Lung (tissue), 11 donors: ENCODE measurements at regions not wholly inside any gene's neighbourhood (a gene's known extent, or its start where the extent isn't known, plus 50 kb on each side); places are given as distances from the start of the nearest gene placed in this dataset.

Experiments
- ATAC-seq: fragments of 200-7000 bp; cut with Tn5 transposase; one replicate; pipeline ENCODE4 v1.9.1; 2020; ENCODE audit warnings: moderate number of reproducible peaks; ENCODE audit not compliant: insufficient read depth, low FRiP score
- DNase-seq, 3 donors: peaks; one replicate each; pipeline ENCODE4 v3.0.0-alpha.2; 2013 to 2017
- H3K27ac ChIP-seq, 2 donors: one replicate each; pipeline ENCODE4 v1.5.1; 2013; ENCODE audit warnings: mild to moderate bottlenecking in 2 of 2, moderate library complexity in 2 of 2, control low read depth in 1 of 2, inconsistent platforms in 1 of 2, low read depth in 1 of 2, low read length in 1 of 2
- H3K27me3 ChIP-seq, 3 donors: one replicate each; pipeline ENCODE4 v1.5.1; 2013; ENCODE audit warnings: low read length in 2 of 3; ENCODE audit not compliant: control insufficient read depth in 3 of 3, insufficient read depth in 3 of 3
- H3K36me3 ChIP-seq, 4 donors: one replicate each; pipeline ENCODE4 v1.5.1; 2013; ENCODE audit warnings: low read length in 4 of 4, mild to moderate bottlenecking in 1 of 4, moderate library complexity in 1 of 4; ENCODE audit not compliant: control insufficient read depth in 4 of 4, insufficient read depth in 4 of 4
- H3K4me1 ChIP-seq, 5 donors: one replicate each; pipeline ENCODE4 v1.5.1; 2013; ENCODE audit warnings: low read length in 5 of 5, mild to moderate bottlenecking in 2 of 5, moderate library complexity in 1 of 5; ENCODE audit not compliant: control insufficient read depth in 5 of 5, insufficient read depth in 5 of 5
- H3K4me3 ChIP-seq: one replicate; pipeline ENCODE4 v1.5.1; 2013; ENCODE audit warnings: mild to moderate bottlenecking, control low read depth, moderate library complexity
- H3K9ac ChIP-seq, 2 donors: one replicate each; pipeline ENCODE4 v1.5.1; 2013; ENCODE audit warnings: low read length in 2 of 2, control low read depth in 1 of 2; ENCODE audit not compliant: insufficient read depth in 1 of 2
- H3K9me3 ChIP-seq, 4 donors: one replicate each; pipeline ENCODE4 v1.5.1; 2013; ENCODE audit warnings: low read length in 3 of 4, mild to moderate bottlenecking in 1 of 4, moderate library complexity in 1 of 4; ENCODE audit not compliant: control insufficient read depth in 4 of 4, insufficient read depth in 3 of 4
- WGBS, 2 donors: extraction: QIAGEN DNeasy Blood & Tissue Kit; methylation state at CpG; one replicate each; pipeline ENCODE4 v1.1.7; 2013; 5-methylcytosine and 5-hydroxymethylcytosine counted together
- TF ChIP-seq, protein P1 (sequence below): IDR thresholded peaks from 2 replicates; pipeline ENCODE4 v1.5.1; 2012; ENCODE audit warnings: mild to moderate bottlenecking; ENCODE audit errors: control extremely low read depth, extremely low read depth
- donor health status: control.
- donor health status: control.
- donor health status: Bipolar disorder and iron deficiency.
- donor health status: healthy.
- donor health status: DM: yes; HTN: yes; CAD: no.

DNA sequence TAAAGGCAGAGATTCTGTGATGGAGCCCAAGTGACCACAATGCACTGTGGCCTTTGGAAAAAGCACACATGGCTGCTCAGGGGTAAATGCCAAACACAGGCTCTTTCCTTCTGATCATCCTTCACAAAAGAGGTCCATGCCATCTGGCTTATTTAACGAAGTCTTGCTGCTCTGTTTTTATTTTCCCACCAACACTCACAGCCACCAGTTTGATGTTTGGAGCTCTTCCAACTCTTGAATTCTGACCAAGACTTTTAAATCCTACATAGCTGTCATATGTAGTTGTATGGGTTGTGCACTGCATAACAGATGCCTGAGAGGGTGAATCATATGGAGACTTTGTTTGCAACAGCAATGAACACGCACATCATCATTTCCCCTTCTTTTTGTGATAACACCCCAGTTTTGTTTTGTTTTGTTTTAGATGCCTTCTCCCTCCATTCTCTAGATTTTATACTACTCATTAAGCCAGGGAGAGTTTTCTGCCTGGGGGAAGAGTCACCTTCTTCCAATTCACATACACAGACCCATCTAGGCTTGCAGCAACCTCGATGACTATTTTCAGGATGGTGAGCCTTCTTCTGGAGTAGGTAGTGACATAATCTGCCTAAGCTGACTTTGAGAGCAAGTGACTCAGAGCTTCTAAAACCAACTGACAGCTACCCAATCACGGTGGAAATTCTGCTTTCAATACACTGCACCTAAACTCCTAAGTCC lies 145.2 kb upstream of the WSCD2 start:
- Histone ChIP-seq H3K9me3 (no peaks in the 10 kb centered on the region), H3K27me3 (peaks cover 0 to 5% (median 0%) of the 10 kb centered on the region in 3 donors), H3K36me3 (no peaks in the 10 kb centered on the region), H3K9ac (no peak overlapping the region), H3K4me1 (no peaks in the 10 kb centered on the region), H3K4me3 (no peak overlapping the region), H3K27ac (no peak overlapping the region)
- ATAC-seq (no peak), DNase-seq (peak in 1 of 3 donors; percentile 0)
- 61 to 82% methylated on average over 4 of the region's 4 CpGs for WGBS, 2 donors
- TF ChIP-seq, protein P1, sequence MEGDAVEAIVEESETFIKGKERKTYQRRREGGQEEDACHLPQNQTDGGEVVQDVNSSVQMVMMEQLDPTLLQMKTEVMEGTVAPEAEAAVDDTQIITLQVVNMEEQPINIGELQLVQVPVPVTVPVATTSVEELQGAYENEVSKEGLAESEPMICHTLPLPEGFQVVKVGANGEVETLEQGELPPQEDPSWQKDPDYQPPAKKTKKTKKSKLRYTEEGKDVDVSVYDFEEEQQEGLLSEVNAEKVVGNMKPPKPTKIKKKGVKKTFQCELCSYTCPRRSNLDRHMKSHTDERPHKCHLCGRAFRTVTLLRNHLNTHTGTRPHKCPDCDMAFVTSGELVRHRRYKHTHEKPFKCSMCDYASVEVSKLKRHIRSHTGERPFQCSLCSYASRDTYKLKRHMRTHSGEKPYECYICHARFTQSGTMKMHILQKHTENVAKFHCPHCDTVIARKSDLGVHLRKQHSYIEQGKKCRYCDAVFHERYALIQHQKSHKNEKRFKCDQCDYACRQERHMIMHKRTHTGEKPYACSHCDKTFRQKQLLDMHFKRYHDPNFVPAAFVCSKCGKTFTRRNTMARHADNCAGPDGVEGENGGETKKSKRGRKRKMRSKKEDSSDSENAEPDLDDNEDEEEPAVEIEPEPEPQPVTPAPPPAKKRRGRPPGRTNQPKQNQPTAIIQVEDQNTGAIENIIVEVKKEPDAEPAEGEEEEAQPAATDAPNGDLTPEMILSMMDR: no peak

DNA sequence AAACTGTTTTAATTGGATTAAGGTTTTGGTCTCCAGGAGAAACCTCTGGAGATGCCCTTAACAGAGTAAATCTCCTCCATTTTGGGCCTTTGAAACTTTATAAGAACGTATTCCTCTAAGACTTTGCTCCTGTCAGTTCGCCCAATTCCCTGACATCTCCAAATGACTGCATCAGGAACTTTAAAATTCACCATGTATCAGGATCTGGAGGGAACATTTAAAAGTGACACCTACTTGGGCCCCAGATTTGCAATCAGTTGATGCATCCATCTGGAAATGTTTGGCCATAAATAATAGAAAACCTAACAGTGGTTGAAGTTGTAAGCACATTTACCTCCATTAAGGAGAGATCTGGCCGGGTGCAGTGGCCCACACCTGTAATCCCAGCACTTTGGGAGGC lies 144.1 kb upstream of the WSCD2 start:
- no peak overlapping the region for H3K9ac ChIP-seq
- H3K36me3 ChIP-seq: no peaks in the 10 kb centered on the region
- TF ChIP-seq, protein P1: no peak
- no peak overlapping the region for H3K27ac ChIP-seq
- ATAC-seq (no peak), DNase-seq (no peak)
- H3K27me3 ChIP-seq: peaks cover 0 to 5% (median 0%) of the 10 kb centered on the region in 3 donors
- H3K9me3 ChIP-seq: no peaks in the 10 kb centered on the region
- no peaks in the 10 kb centered on the region for H3K4me1 ChIP-seq
- 66 to 79% methylated on average over 3 of the region's 3 CpGs for WGBS, 2 donors
- no peak overlapping the region for H3K4me3 ChIP-seq

DNA sequence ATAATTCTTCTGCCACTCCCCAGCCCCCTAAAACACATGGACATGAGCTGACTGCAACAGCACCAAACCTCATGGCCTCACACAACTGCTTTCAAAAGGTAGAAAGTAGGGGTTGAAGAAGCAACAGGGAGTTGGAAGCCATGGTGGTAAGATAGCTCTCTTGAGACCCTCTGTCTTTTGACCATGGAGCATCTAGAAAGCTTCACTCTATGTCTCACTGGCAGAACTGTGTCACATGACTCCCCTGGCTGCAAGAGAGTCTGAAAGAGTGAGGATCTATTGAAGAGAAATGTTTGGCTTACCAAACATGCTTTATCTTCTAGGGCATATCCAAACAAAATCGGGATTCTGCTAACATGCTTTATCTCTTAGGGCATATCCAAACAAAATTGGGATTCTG lies 142.9 kb upstream of the WSCD2 start:
- H3K27me3 ChIP-seq: peaks cover 0 to 5% (median 0%) of the 10 kb centered on the region in 3 donors
- no peak overlapping the region for H3K9ac ChIP-seq
- ATAC-seq: no peak
- no peaks in the 10 kb centered on the region for H3K9me3 ChIP-seq
- TF ChIP-seq, protein P1: no peak
- no peak overlapping the region for H3K27ac ChIP-seq
- H3K36me3 ChIP-seq: no peaks in the 10 kb centered on the region
- no peaks in the 10 kb centered on the region for H3K4me1 ChIP-seq
- no peak overlapping the region for H3K4me3 ChIP-seq
- WGBS, 2 donors: 76 to 89% methylated on average over 1 of the region's 1 CpG
- DNase-seq: no peak

DNA sequence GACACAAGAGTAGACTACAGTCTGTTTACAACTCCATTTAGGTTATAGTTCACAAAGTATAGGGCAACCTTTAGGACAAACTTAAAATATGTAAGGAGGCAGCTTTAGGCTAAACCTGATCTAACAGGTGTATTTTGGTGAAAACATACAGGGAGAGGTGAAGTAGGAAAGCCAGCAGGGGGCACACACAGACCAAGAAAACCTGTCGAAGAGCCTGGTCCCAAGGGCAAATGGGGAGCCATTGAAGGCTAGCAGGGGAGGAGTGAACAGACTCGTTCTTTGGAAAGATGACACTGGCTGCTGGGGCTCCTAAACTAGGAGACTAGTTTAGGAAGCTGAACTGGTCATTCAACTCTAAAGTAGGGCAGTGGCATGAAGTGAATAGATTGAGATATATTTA lies 138.8 kb upstream of the WSCD2 start:
- DNase-seq (peak; percentile 17 to 28 (median 18)), ATAC-seq (no peak)
- TF ChIP-seq, protein P1: no peak
- H3K36me3 ChIP-seq: no peaks in the 10 kb centered on the region
- H3K27me3 ChIP-seq: no peaks in the 10 kb centered on the region
- 7 to 12% methylated on average over 2 of the region's 2 CpGs for WGBS, 2 donors
- H3K27ac ChIP-seq: no peak overlapping the region
- H3K9ac ChIP-seq: no peak overlapping the region
- no peaks in the 10 kb centered on the region for H3K4me1 ChIP-seq
- H3K4me3 ChIP-seq: no peak overlapping the region
- H3K9me3 ChIP-seq: peaks cover 0 to 3% (median 0%) of the 10 kb centered on the region in 4 donors
